GM18505 (cell line): ENCODE measurements at regions not wholly inside any gene's neighbourhood (a gene's known extent, or its start where the extent isn't known, plus 50 kb on each side); places are given as distances from the start of the nearest gene placed in this dataset.
"Not testable (repeated sequence)": the region's sequence is repeated elsewhere in the genome, so short reads cannot be mapped to it uniquely, and the experiment has no call there.

Source experiments
- ATAC-seq: cut with Tn5 transposase; IDR thresholded peaks from one replicate; pipeline ENCODE4 v1.9.1; 2021; ENCODE audit not compliant: unreplicated experiment
- POLR2A ChIP-seq: IDR thresholded peaks from 4 replicates; pipeline ENCODE4 v1.6.1; 2011; ENCODE audit warnings: borderline replicate concordance; ENCODE audit not compliant: insufficient read depth, insufficient read length; ENCODE audit errors: extremely low read depth

DNA sequence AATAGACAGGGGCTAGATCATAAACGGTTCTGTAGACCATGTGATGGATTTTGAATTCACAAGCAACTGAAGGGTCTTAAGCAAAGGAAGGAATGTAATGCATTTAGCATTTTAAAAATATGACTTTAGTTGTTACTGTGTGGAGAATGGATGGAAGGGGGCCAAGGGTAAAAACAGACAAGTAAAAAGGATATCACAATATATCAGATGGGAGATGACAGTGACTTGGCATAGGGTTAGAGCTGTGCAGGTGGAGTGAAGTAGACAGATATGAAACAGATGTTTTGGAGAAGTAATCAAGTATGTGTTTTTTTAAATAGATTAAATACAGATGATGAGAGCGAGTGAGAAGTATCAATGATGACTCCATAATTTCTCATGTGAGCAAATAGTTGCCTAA lies 1116.0 kb upstream of the TENM3 start:
- no peak for ATAC-seq
- no peak for TF ChIP-seq POLR2A

DNA sequence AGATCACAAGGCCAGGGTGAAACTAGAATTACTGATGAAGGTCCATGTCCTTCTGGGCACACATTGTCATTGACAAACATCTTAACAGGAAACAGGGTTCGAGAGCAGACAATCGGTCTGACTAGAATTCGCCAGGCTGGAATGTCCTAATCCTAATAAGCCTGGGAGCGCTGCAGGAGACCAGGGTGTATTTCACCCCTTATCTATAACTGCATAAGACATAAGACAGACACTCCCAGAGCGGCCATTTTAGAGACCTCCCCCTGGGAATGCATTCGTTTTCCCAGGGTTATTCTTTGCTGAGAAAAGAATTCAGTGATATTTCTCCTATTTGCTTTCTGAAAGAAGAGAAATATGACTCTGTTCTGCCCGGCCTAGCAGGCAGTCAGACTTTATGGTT lies 1112.9 kb upstream of the TENM3 start:
- not testable (repeated sequence) for ATAC-seq

DNA sequence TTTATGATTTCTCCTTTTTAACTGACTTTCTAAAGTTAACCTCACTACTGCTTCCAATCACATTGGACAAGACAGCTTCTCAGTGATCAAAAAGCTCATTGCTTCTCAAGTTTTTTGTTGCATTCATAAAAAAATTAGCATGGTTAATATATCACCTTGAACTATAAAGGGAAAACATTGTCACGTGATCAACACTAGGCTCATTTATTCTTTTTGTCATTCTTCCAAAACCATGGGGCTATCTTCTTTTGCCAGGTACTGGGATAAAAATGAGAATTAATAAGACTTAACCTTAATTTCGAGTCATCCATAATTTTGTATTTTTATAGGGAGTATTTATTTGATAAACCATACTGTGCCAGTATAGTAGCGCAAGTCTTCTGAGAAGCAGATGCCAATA lies 1105.9 kb upstream of the TENM3 start:
- ATAC-seq: no peak
- no peak for TF ChIP-seq POLR2A

DNA sequence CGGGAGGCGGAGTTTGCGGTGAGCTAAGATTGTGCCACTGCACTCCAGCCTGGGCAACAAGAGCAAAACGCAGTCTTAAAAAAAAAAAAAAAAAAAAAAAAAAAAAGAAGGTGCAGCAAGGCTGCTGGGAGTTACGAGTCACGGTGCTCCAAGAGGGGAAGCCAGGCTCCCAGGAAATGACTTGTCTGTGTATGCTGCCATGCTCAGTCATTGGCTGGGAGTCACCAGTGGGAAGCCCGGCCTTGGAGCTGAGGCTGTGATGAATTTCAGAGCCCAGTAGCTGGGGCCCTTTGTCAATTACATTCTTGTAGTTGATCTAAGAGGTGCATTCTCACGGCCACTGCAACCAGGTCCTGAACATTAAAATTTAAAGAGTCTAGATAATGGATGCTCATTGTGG lies 1105.1 kb upstream of the TENM3 start:
- no peak for TF ChIP-seq POLR2A
- no peak for ATAC-seq

DNA sequence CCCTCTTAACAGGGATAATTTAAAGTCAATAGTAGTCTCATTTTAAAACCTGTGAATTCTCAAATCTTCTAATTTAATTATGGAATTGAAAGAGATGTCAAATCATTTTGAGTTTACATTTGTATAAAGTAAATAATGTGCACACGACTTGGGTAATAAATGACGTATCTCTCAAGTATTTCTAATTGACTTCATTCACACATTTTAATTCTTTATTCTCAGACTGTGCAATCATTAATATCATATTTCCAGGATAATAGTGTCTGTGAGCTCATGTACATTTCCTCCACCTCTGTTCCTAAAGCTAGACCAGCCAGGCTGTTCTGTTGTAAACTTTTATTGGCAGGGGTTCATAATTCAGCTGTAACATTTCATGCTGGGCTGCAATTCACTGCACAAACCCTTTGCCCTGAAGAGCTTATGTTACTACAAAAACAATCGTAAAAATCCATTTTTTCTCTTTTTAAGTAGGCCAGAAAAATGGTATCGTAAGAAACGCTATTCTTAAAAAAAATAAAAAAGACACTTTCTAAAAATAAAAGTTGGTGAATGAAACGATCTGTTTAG lies 1103.1 kb upstream of the TENM3 start:
- no peak for TF ChIP-seq POLR2A
- no peak for ATAC-seq

DNA sequence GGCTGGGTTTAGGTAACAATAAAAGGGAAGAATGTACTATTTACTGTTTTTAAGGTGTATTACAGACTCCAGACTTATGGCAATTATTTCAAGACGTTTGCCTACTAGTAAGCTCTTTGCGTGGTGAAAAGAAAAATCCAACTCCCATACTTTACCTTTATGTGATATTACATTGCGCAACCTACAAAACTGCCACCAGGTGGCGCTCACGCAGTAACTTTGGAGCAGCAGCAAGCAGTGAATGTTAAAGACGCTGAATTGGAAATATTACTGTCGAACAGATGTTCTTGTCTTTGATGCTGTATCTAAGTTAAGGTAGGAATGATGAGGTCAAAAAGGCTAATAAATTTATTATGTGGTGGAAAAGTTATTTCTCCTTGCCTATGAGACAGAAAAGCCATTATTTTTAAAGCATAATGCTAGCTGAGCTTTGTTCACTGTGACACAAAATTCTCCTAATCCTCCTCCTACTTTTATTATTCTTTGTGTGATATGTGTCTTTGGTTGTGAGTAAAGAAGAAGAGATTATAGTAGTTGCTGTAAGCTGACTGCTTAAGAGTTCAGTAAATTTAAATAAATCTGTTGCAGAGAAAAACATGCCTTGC lies 1099.8 kb upstream of the TENM3 start:
- no peak for TF ChIP-seq POLR2A
- ATAC-seq: peak; percentile 78

DNA sequence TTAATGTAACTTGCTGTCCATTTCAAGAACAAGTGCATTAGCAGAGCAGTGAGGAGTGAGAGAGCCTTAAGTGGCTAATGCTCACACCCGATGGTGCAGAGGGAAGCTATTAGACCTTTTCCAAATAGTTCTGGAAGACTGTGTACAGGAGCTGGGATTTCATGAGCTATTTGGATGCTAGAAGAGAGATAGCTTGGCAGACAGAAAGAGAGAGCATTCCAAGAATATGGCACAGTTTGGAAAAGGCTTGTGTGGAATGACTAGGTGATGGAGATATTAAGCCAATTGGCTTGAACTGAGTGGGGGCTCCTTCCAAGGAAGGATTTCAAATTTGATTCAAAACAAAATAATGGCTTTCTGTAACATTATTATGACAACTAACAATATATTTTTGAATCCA lies 1097.2 kb upstream of the TENM3 start:
- no peak for ATAC-seq
- TF ChIP-seq POLR2A: no peak

DNA sequence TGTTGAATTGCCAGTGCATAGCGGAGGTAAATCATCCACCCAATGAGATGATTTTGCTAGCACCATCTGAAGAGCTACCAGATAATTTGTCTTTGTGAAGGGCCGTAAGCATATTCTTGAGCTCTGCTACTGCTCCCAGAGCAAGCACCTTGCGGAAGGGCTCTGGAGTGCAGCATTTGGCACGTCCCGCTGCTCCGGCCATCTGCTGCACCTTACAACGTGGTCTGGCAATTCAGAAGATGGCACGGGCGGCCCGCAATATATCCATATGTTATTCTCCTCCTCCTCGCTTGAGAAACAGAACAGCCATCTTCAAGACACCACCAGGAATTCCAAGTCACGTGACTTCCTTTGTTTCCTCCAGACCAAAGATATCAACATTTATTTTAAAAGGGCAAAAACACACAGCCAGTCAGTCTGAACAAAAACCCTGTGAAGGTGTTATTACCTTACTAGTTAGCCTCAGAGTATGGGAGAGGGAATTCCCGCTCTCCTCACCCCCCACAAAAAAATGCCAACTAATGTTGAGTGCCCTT lies 1095.7 kb upstream of the TENM3 start:
- no peak for TF ChIP-seq POLR2A
- no peak for ATAC-seq

DNA sequence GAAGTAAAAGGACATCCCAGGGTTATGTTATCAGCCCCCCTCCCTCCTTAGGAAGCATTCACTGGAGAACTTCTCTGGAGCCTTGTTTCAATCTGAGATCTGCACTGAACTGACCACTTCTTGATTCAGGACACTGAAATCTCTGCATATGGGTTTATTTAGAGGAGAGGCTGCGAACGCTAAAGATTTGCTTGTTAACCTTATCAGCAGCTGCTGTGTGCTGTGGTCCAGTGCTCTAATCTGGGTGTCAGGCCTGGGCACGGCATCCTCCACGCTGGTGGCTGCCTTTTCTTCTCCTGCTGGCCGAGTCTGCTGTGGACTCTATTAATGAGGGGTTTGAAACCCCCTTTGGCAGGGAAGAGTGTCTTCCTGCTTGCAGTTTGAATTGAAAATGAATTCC lies 1094.7 kb upstream of the TENM3 start:
- ATAC-seq: no peak
- TF ChIP-seq POLR2A: no peak

DNA sequence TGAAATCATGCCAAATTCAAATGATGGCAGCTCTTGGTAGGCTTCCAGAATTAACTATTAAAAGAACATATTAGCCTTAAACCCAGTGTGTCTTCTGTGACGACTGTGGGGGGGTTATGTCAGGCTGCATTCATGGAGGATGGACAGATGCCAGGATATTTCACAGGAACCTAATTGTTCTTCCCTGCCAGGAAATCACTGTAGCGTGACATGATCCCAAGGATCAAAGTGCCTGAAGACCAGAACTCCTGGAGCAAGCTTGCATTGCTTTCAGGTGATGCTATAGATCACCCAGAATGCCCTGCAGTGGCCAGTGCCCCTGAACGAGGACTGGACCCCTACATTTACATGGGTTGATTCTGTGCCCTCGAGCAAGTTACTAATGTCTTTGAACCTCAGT lies 1093.0 kb upstream of the TENM3 start:
- ATAC-seq: no peak
- TF ChIP-seq POLR2A: no peak

DNA sequence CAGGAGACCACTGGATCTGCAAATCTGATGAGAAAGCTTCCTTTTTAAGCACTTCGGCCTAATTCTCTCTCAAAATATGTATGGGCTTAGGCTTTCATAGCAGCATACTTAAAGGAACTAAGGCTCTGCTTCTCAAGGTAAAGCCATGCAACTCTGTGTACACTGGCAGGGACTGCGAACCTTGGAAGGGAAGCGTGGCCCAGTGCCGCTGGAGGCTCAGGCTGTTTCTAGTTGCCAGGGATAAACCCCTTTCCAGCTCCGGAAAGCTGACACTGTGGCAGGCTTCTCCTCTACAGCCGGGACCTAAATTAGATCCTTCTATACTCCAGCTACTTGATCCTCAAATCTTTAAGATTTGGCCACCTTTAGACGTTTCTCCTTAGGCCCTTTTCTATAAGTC lies 1091.3 kb upstream of the TENM3 start:
- no peak for ATAC-seq
- no peak for TF ChIP-seq POLR2A

DNA sequence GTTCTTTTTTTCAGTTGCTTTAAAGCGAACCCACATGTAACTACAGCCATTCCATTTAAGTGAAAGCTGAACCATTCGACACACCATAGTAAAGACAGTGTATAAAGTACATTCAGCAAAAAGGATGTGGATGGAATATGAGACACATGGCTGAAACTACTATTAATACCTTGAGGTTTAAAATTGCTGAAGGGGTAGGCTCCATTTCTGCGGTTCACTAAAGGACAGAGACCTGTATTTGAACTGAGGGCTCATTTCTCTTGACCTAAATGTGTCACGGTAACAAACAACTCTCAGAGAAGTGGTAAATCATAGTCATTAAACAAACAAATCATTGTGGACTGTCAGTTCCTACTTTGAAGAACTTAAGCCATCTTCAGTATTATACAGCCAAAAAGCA lies 1085.6 kb upstream of the TENM3 start:
- no peak for ATAC-seq
- no peak for TF ChIP-seq POLR2A

DNA sequence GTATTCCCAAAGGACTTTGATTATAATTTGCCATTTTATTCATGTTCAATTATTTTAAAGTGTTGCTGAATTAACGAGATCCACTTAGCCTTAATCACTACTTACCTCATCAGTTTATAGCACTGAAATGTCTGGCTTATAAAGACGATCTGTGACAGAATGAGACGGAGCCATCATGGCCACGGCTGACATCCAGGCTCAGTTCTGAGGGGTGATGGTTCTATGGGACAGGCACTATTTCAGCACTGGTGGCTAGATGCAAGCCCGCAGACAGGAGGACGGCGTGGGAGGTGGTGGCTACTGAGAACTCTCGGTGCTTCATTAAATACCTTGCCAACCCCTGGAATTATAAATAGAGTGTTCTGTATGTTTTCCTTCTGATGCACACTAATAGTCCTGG lies 1084.2 kb upstream of the TENM3 start:
- no peak for ATAC-seq
- TF ChIP-seq POLR2A: no peak

DNA sequence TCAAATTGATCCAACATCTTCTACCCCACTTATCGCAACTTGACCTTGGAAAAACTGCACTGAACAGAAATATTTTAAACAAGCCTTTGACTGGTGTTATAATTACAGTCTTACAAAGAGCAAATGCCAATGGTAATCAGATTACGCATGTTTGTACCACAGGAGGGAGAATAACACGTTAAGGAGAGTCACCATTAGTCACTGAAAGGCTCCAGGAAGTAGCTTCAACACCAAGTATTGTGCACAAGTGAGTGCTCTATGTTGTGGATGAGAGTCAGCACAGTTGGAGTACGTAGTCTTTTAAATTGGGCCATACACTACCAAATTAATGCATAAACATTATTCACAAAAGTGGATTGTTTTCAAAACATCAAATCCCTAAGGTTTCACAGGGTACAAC lies 1081.5 kb upstream of the TENM3 start:
- no peak for TF ChIP-seq POLR2A
- no peak for ATAC-seq

DNA sequence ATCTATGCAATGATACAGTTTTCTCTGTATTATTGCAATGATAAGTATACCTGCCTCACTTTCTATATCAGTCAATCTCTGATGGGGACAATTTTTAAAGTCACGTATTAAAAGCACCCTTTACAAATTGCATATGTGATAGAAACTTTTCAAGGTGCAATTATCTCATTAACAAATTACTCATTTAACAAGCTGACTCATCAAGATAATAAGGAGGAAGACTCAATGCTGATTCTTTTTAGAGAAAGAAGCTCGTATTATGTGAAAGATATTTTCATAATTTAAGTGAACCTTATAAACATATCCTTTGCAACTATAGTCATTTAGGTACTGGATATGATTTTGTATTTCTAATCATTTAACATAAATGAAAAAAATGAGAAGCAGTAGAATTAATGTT lies 1080.9 kb upstream of the TENM3 start:
- no peak for TF ChIP-seq POLR2A
- ATAC-seq: no peak
